ENCODE measurements at regions not wholly inside any gene's neighbourhood (a gene's known extent, or its start where the extent isn't known, plus 50 kb on each side); places are given as distances from the start of the nearest gene placed in this dataset.

GRCh38 chr22:49137206-49137840 lies 690.4 kb downstream of the BRD1 start:
- TF ChIP-seq PATZ1 (CRISPR knock-in tag; IDR thresholded peaks at IDR 0.05; ENCODE audit: borderline replicate concordance) (no peak), TSHZ2 (CRISPR knock-in tag; IDR thresholded peaks at IDR 0.05) (no peak), TOX (CRISPR knock-in tag; IDR thresholded peaks at IDR 0.05; ENCODE audit: borderline replicate concordance) (no peak), OSR1 (CRISPR knock-in tag; IDR thresholded peaks at IDR 0.05) (no peak), ZC3H10 (CRISPR knock-in tag; IDR thresholded peaks at IDR 0.05) (no peak), TCF4 (CRISPR knock-in tag; IDR thresholded peaks at IDR 0.05; ENCODE audit: borderline replicate concordance) (no peak), ZNF70 (CRISPR knock-in tag; IDR thresholded peaks at IDR 0.05) (no peak), SNAI2 (CRISPR knock-in tag; IDR thresholded peaks at IDR 0.05) (no peak), ESRRG (CRISPR knock-in tag; IDR thresholded peaks at IDR 0.05) (no peak), BACH2 (CRISPR knock-in tag; IDR thresholded peaks at IDR 0.05; ENCODE audit: borderline replicate concordance) (no peak), GLIS3 (CRISPR knock-in tag; IDR thresholded peaks at IDR 0.05) (no peak), CSRNP3 (CRISPR knock-in tag; IDR thresholded peaks at IDR 0.05) (no peak), CREB5 (CRISPR knock-in tag; IDR thresholded peaks at IDR 0.05; ENCODE audit: low read depth) (no peak)
- no peak for ATAC-seq

GRCh38 chr22:49136816-49137180 lies 690.9 kb downstream of the BRD1 start:
- no peak for ATAC-seq
- TF ChIP-seq ZNF8 (CRISPR knock-in tag; IDR thresholded peaks at IDR 0.05): no peak
- TF ChIP-seq ARNTL (CRISPR knock-in tag; IDR thresholded peaks at IDR 0.05; ENCODE audit: borderline replicate concordance, low read depth): no peak
- TF ChIP-seq ESRRG (CRISPR knock-in tag; IDR thresholded peaks at IDR 0.05): no peak
- no peak for TF ChIP-seq GLIS3 (CRISPR knock-in tag; IDR thresholded peaks at IDR 0.05)
- TF ChIP-seq ZFP3 (CRISPR knock-in tag; IDR thresholded peaks at IDR 0.05): no peak
- TF ChIP-seq ZNF565 (CRISPR knock-in tag; conservative IDR thresholded peaks at IDR 0.05; ENCODE audit: low read depth): no peak
- TF ChIP-seq OSR1 (CRISPR knock-in tag; IDR thresholded peaks at IDR 0.05): no peak
- TF ChIP-seq PPARA (CRISPR knock-in tag; IDR thresholded peaks at IDR 0.05; ENCODE audit: borderline replicate concordance): no peak
- no peak for TF ChIP-seq ZC3H10 (CRISPR knock-in tag; IDR thresholded peaks at IDR 0.05)
- no peak for TF ChIP-seq ZNF70 (CRISPR knock-in tag; IDR thresholded peaks at IDR 0.05)
- no peak for TF ChIP-seq PATZ1 (CRISPR knock-in tag; IDR thresholded peaks at IDR 0.05; ENCODE audit: borderline replicate concordance)
- no peak for TF ChIP-seq ZFP30 (CRISPR knock-in tag; IDR thresholded peaks at IDR 0.05)
- TF ChIP-seq RARB (CRISPR knock-in tag; IDR thresholded peaks at IDR 0.05): no peak

Data from SK-N-SH treated with all-trans-retinoic acid at 6 μM for 48 hours (cell line).